Right hindlimb (tissue), 1 donor: ENCODE measurements at regions not wholly inside any gene's neighbourhood (a gene's known extent, or its start where the extent isn't known, plus 50 kb on each side); places are given as distances from the start of the nearest gene placed in this dataset.
"Not testable (repeated sequence)": the region's sequence is repeated elsewhere in the genome, so short reads cannot be mapped to it uniquely, and the experiment has no call there.

Source experiments
- DNase-seq: peaks from one replicate; pipeline ENCODE4 v3.0.0-alpha.2; 2018

DNA sequence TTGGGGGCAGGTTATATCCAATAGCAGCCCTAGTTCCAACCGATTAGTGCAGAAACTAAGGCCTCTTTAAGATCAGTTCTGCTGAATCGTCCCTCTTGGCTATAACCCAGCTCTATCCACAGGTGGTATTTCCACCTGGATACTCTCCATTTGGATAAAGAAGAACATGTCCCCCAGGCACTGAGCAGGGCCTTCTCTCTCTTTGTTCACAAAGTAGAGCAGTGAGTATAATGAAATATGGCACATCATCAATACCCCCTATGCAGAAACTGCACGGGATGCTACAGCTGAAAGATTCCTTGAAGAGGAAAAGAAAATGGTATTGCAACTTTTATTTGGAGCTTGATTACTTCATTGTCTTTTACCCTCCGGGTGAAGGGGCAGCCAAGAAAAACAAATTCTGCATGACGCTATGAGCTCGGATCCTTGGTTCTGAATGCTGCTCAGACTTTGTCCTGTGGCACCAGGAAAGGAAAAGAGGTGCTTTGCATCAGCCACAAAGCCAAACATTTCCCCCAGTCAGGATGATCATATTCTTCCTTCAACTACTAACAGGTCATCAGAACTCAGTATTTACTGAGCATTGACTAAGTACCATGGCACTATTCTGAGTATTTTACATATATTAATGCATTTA, 399.7 kb downstream of the NPIPA8 start:
- no peak for DNase-seq

DNA sequence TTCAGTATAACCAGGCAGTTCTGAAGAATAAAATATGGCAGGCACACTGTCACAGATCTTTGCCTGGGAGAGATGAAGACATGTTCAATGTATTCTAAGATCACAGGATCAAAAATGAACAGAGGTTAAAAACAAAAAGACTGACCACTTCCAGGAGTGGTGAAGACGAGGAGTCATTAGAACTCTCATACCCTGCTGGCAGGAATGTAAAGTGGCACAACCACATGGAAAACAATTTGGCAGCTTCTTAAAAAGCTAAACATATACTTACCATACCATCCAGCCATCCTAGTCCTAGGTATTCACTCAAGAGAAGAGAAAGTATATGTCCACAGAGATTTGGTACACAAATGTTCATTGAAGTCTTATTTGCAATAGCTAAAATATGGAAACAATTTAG, 406.3 kb downstream of the NPIPA8 start:
- DNase-seq, result no peak

DNA sequence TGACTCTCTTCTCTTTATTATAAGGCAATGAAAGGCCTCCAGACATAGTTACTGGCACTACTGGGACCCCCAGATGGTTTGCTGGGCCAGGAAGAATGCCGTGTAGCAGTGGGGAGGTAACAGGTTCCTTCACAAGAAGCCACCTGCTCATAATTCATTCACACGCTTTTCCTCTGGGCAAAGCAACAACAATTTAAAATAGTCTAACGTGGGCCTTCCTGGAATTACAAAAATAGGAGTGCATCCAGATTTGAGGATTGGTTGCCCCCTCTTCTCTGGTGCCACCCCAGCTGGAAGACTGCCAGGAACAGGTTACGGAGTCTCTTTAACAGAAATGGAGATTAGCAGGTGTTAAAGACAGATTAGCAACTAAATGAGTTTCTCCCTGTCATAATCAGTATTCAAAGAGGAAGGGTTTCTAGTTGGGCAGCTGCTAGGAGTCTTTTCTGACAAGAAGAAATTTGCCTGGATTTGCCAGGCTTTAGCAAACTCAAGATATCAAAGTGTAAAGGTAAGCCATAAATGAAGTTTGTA, 409.6 kb downstream of the NPIPA8 start:
- no peak for DNase-seq

- DNase-seq, result no peak
Observed at GRCh38 chr16:17926461-17926860, 410.1 kb downstream of the NPIPA8 start.

- no peak for DNase-seq
Observed at GRCh38 chr16:17925761-17926160, 410.8 kb downstream of the NPIPA8 start.

DNA sequence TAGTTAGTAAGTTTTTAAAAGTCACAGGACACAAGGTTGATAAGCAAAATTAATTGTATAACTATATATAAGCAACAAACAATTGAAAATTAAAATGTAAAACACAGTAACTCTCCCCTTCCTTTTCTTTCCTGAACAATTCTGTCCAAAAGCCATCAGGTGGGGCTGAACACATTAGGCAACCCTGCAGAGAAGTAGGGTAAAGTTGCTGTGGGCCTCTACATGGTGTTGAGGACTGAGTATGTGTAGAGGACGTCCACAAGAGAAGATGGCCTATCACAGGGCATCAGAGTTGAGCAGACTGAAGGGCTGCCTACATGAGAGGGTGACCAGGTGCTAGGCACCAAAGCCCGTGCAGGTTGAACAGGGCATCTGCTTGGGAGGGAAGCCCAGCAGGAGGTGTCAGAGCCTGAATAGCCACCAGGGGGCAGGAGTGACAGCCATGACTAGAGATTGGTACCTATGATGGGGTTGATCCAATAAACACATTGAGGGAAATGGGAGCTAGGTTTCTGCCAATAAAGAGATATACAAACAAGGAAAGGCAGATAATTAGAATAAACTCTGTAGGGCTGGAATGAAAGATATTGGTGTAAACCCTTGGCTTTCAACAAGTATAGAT, 415.1 kb downstream of the NPIPA8 start:
- no peak for DNase-seq

- no peak for DNase-seq
Observed at GRCh38 chr16:17917316-17918019, 419.1 kb downstream of the NPIPA8 start.

DNA sequence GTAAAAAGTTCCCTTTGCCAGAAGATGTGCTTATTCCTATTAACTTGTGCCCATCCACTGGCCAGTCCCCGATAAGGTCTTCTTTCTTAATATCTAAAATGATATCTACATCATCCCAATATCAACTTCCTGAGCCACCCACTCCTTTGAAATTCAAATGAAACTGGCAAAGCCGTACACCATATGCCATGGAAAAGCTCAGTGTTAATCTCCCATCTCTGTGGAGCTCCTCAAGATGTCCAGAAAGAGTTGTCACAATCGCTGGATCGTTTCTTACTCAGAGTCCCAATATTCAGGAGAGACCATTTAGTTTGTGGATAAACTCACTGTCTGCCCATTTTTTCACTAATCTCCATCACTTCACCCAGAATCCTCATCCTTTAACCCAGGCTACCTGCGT, 420.7 kb downstream of the NPIPA8 start:
- no peak for DNase-seq

DNA sequence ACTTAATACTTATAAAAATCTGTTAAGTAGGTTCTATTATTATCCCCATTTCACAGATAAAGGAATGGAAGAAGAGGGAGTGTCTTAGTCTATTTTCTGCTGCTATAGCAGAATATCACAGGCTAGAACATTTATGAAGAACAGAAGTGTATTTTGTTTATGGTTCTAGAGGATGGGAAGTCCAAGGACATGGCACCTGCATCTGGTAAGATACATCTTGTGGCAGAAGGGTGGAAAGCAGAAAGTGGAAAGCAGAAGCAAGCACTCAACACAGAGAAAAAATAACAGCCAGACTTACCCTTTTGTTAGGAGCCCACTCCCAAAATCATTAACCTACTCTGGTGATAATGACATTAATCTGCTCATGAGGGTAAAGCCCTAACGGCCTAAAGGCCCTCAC, 422.4 kb downstream of the NPIPA8 start:
- no peak for DNase-seq

- not testable (repeated sequence) for DNase-seq
Observed at GRCh38 chr16:17911578-17911977, 425.0 kb downstream of the NPIPA8 start.

- DNase-seq, result not testable (repeated sequence)
Observed at GRCh38 chr16:17906626-17907025, 429.9 kb downstream of the NPIPA8 start.

DNA sequence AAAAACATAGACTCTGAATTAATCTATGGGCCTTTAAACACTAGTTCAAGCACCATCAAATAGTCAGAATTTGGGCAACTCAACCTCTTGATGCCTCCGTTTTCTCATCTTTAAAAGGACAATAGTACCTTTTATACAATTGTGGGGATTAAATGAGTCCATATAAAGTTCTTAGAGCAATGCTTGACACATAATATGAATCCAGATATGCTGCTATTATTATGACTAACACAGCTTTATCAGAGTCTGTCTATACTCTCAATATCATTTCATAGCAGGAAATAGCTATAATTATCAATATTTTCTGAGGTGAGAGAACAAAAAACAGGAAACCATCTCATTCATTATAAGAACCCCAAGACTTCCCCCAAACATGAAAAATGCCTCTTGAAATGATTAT, 430.5 kb upstream of the XYLT1 start:
- no peak for DNase-seq

- DNase-seq, result no peak
Observed at GRCh38 chr16:17899141-17899540, 428.4 kb upstream of the XYLT1 start.

DNA sequence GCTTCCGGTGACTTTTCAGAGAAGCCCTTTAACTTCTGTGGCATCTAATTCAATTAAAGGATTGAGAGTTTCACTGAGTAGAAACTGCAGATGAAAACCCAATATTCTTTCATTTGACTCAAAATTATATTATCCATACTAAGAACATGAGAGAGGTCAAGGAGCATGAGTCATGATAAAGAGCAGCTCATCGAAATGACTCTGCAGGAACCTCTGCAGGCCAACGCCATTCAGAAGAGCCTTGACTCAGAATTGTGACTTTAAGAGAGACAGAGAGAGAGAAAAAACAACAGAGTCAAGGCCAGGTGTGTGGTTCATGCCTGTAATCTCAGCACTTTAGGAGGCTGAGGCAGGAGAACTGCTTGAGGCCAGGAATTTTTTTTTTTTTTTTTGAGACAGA, 417.2 kb upstream of the XYLT1 start:
- no peak for DNase-seq

- DNase-seq, result no peak
Observed at GRCh38 chr16:17885659-17886207, 415.0 kb upstream of the XYLT1 start.

DNA sequence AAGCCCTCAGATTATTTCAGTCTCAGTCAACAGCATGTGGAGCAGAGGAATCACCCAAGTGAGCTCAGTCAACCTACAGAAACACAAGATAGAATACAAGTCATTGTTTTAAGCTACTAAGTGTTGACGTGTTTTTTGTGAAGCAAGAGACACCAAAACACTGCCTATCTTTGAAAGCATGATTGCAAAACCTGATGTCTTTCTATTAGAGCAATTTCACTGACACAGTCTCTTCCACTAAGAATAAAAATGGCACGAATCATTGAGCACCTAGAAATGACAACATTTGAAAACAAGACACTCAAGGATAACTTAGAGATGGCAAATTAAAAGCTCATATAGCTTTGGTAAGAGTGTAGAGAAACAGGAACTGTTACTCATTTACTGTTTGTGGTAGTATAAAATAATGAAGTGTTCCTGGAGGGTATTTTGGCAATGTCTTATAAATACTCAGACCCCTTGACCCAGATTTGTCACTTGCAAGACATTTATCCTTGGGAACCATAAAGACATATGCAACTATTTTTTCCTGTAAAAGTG, 407.1 kb upstream of the XYLT1 start:
- DNase-seq, result no peak

GRCh38 chr16:17866996-17867395, 396.2 kb upstream of the XYLT1 start:
- no peak for DNase-seq

DNA sequence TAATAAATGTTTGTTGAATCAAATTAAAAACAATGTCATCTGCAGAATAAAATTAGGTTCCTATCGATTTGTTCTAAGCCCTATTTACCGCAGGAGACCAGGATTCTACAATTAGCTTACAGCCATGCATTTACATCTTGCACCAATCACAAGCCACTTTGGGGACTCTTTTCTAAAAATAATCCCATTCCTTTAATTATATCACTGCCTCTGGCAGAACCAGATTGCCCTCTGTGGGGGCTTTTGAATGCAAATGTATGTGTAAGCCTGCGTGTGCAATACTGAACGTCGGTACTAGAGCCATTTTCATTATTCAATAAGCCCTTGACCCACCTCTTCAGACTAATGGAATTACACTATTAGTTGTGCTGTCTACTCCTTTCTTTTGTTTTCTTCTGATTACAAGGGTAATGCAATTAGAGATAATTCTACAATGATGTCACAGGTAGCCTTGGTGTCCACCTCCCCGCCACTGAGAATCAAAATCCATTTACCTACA, 391.3 kb upstream of the XYLT1 start:
- no peak for DNase-seq

DNA sequence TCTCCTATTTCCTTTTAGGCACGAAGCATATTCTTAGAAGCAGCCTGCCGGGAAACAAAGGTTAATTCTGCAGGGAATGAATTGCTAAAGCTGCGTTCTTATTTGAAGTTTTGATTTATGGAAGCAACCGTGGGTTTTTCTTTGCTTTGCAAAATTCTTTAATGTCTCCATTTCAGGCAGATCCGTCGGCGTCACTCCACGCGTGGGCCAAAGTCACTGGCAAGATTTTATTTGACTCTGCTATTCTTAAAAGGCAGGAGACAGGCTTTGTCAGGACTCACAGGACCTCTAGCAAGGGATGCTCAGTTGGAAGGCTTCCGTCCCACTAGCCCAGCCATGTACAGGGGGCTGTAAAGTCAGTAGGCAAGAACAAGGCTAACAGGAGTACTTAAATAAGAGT, 387.3 kb upstream of the XYLT1 start:
- DNase-seq, result no peak

GRCh38 chr16:17853958-17854357, 383.2 kb upstream of the XYLT1 start:
- no peak for DNase-seq

DNA sequence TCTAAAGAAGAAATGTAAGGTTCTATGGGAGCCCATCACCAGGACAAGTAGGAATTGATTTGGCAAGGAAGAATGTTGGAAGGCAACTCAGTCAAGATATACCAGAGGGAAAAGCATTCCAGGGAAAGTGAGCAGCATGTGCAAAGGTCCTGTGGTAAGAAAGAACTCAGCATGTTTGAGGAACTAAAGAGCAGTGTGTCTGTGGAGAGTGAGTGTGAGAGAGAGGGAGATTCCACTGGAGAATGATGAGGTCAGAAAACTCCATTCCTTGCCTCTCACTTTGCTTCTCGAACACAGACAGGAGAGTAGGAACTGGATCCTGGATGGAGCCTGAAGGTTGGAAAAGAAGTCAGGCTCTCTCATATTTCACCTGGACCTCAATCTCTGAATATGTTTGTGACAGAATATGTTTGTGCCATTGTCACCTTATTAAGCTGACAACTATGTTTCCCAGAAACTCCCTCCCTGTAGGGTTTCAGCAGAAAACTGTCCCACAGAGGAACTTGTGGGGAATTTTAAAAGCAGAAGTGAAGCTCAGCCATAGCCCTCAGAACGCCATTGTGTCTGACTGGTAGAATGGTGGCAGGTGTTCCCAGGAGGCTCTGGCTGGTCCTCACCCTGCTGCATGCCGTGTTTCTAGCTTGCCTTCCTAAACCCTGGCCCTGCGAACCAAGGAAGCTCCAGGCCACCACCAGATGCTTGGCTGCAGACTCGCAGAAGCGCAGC, 382.4 kb upstream of the XYLT1 start:
- DNase-seq, result no peak

GRCh38 chr16:17850581-17851250, 380.0 kb upstream of the XYLT1 start:
- no peak for DNase-seq
